ENCODE measurements at regions not wholly inside any gene's neighbourhood (a gene's known extent, or its start where the extent isn't known, plus 50 kb on each side); places are given as distances from the start of the nearest gene placed in this dataset.

DNA sequence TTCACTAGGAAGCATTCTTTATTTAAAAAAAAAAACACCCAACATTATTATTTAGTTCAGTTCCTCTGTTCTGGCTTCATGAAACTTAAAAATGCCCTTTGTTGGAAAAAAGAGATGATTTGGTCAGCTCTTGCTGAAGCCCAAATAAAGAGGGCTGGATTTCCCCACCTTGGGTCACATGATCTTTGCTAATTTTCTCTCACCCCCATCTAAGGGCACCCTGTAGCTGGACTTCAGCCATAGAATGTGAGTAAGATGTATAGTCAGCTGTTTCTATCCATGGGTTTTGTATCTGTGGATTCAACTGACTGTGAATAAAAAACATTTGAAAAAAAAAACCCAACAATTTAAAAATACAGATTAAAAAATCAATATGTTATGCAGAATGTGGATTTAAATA, 213.9 kb upstream of the SULF2 start:
- H3K27ac ChIP-seq (ENCODE audit: low read depth, low read length): no peak overlapping the region
- peaks cover under 1% of the 10 kb centered on the region for H3K9me3 ChIP-seq (ENCODE audit: insufficient read depth, low read depth, low read length)
- H3K9ac ChIP-seq (ENCODE audit: low read depth, low read length): no peak overlapping the region
- no peaks in the 10 kb centered on the region for H3K27me3 ChIP-seq (ENCODE audit: insufficient read depth, low read length)
- peaks cover 17% of the 10 kb centered on the region for H3K4me1 ChIP-seq (ENCODE audit: insufficient read depth, low read length)
- H3K36me3 ChIP-seq (ENCODE audit: insufficient read depth, low read length): no peaks in the 10 kb centered on the region
- H3K4me3 ChIP-seq (ENCODE audit: low read length): no peak overlapping the region

DNA sequence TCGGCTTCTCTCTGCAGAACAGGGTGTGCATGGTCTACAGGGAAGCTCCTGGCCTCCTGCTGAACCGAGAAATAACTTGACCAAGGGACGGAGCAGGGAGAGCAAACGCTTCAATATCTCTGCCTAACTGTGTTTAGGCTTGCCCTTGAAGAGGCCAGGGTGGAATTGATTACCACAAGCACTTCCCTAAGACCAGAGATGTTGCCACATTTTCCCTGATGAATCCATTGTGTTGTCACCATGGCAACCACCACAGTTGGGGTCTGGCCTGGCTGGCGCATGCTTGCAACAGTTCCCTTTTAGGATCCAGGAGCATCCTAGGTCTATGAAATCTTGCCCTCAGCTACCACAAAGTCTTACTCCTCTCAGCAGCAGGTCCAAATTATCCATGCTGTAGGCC, 213.5 kb upstream of the SULF2 start:
- Histone ChIP-seq H3K36me3 (ENCODE audit: insufficient read depth, low read length) (no peaks in the 10 kb centered on the region), H3K4me1 (ENCODE audit: insufficient read depth, low read length) (peaks cover 17% of the 10 kb centered on the region), H3K27me3 (ENCODE audit: insufficient read depth, low read length) (no peaks in the 10 kb centered on the region), H3K9me3 (ENCODE audit: insufficient read depth, low read depth, low read length) (peaks cover 5% of the 10 kb centered on the region), H3K27ac (ENCODE audit: low read depth, low read length) (no peak overlapping the region), H3K9ac (ENCODE audit: low read depth, low read length) (no peak overlapping the region), H3K4me3 (ENCODE audit: low read length) (no peak overlapping the region)
- WGBS: 91% methylated on average over 5 of the region's 5 CpGs

DNA sequence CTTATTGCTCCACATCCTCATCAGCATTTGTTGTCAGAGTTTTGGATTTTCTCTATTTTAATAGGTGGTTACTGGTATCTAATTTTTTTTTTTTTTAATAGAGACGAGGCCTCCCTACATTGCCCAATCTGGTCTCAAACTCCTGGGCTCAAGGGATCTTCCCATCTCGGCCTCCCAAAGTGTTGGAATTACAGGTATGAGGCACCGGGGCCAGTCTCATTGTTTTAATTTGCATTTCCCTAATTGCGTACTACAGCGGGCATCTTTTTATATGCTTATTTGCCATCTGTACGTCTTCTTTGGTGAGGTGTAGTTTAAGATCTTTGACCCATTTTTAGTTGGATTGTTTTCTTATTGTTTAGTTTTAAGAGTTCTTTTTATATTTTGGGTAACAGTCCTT, 210.4 kb upstream of the SULF2 start:
- Histone ChIP-seq H3K4me1 (ENCODE audit: insufficient read depth, low read length) (peaks cover 13% of the 10 kb centered on the region), H3K9ac (ENCODE audit: low read depth, low read length) (no peak overlapping the region), H3K27me3 (ENCODE audit: insufficient read depth, low read length) (no peaks in the 10 kb centered on the region), H3K27ac (ENCODE audit: low read depth, low read length) (no peak overlapping the region), H3K4me3 (ENCODE audit: low read length) (no peak overlapping the region), H3K9me3 (ENCODE audit: insufficient read depth, low read depth, low read length) (peaks cover 20% of the 10 kb centered on the region), H3K36me3 (ENCODE audit: insufficient read depth, low read length) (no peaks in the 10 kb centered on the region; the same call in 1 of the 2 replicates)
- WGBS: 44% methylated on average over 6 of the region's 6 CpGs

DNA sequence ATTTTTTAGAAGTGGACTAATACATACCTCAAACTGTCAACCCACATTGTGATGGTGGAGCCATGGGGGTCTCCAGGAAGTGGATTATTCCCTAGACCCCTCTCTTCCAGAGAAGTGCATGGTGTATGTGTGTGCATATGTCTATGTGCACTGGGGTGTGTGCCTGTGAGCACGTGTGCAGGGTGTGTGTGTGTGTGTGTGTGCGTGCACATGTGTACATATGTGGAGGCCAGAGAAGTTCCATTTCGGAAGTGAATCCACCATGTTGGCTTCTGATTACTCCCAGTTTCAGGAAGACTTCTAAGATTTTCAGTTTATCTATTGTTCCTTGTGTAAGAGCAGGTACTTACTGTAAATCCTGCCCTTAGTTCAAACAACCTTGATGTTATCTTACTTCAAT, 208.5 kb upstream of the SULF2 start:
- Histone ChIP-seq H3K27me3 (ENCODE audit: insufficient read depth, low read length) (no peaks in the 10 kb centered on the region), H3K9me3 (ENCODE audit: insufficient read depth, low read depth, low read length) (peaks cover 20% of the 10 kb centered on the region), H3K4me3 (ENCODE audit: low read length) (no peak overlapping the region), H3K9ac (ENCODE audit: low read depth, low read length) (no peak overlapping the region), H3K36me3 (ENCODE audit: insufficient read depth, low read length) (no peaks in the 10 kb centered on the region; the same call in 1 of the 2 replicates), H3K27ac (ENCODE audit: low read depth, low read length) (no peak overlapping the region), H3K4me1 (ENCODE audit: insufficient read depth, low read length) (peaks cover 13% of the 10 kb centered on the region)
- WGBS: 95% methylated on average over 3 of the region's 3 CpGs

DNA sequence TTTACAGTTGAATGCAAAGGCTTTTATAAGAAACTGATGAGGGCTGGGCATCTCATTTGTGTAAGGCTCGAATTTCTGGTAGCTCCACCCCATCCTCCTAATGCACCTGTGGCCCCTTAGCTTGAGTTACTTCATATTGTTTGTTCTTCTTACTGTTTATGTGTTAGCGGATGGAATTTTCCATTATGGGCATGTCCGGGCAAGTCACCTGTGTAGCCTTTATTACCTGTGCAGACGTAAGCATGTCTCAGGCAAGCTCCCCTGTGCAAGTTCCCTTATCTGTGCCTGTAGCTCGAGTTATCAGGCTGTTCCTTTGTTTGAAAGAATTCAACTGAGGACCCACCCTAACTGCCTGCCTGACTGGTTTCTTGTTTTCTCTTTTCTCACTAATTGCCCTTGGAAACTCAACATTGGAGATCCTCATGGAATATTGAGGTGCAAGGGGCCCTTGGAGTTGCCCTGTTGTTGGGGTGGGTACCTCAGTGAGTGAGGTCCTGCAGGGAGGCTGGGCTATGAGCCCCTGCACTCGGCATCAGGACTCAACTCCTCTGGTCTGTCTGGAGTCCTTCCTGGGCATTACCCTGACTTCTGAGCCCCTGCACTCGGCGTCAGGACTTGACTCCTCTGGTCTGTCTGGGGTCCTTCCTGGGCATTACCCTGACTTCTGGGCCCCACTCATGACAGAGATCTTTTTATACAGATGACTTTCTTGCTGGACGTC, 207.9 kb upstream of the SULF2 start:
- H3K36me3 ChIP-seq (ENCODE audit: insufficient read depth, low read length): no peaks in the 10 kb centered on the region; the same call in 1 of the 2 replicates
- H3K9ac ChIP-seq (ENCODE audit: low read depth, low read length): no peak overlapping the region
- H3K9me3 ChIP-seq (ENCODE audit: insufficient read depth, low read depth, low read length): peaks cover 20% of the 10 kb centered on the region
- H3K27ac ChIP-seq (ENCODE audit: low read depth, low read length): no peak overlapping the region
- no peak overlapping the region for H3K4me3 ChIP-seq (ENCODE audit: low read length)
- peaks cover 13% of the 10 kb centered on the region for H3K4me1 ChIP-seq (ENCODE audit: insufficient read depth, low read length)
- 93% methylated on average over 9 of the region's 9 CpGs for WGBS
- H3K27me3 ChIP-seq (ENCODE audit: insufficient read depth, low read length): no peaks in the 10 kb centered on the region

DNA sequence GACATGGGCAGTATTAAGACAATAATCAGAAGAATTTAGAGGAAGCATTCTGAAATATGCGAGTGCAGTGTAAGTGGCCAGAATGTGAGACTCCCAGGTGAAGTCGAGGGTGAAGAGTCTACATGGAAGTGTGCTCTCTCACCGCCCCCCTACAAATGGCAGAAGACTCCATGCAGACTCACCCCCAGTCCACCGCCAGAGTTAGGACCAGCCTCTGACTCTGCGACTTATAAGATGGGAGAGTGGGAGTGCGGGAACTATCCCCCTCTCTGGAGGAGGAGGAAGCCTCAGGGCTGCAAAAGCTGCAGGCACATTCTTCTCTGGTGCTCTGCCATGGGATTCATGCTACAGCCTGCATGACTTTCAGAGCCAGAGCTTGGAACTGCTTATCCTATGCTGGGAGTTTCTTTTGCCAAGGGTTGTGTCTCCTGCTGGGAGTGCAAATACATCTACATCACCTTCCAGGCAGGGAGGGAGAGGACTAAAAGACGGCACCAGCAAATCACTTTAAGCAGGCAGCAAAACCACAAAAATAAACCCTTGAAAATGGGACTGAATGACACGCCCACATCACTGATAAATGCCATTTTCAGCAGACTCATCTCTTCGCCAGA, 206.7 kb upstream of the SULF2 start:
- no peak overlapping the region for H3K4me3 ChIP-seq (ENCODE audit: low read length)
- H3K27me3 ChIP-seq (ENCODE audit: insufficient read depth, low read length): no peaks in the 10 kb centered on the region
- H3K36me3 ChIP-seq (ENCODE audit: insufficient read depth, low read length): no peaks in the 10 kb centered on the region; the same call in 1 of the 2 replicates
- H3K27ac ChIP-seq (ENCODE audit: low read depth, low read length): no peak overlapping the region
- H3K9me3 ChIP-seq (ENCODE audit: insufficient read depth, low read depth, low read length): peaks cover 20% of the 10 kb centered on the region
- WGBS: 62% methylated on average over 9 of the region's 9 CpGs
- H3K4me1 ChIP-seq (ENCODE audit: insufficient read depth, low read length): peaks cover 13% of the 10 kb centered on the region
- no peak overlapping the region for H3K9ac ChIP-seq (ENCODE audit: low read depth, low read length)

DNA sequence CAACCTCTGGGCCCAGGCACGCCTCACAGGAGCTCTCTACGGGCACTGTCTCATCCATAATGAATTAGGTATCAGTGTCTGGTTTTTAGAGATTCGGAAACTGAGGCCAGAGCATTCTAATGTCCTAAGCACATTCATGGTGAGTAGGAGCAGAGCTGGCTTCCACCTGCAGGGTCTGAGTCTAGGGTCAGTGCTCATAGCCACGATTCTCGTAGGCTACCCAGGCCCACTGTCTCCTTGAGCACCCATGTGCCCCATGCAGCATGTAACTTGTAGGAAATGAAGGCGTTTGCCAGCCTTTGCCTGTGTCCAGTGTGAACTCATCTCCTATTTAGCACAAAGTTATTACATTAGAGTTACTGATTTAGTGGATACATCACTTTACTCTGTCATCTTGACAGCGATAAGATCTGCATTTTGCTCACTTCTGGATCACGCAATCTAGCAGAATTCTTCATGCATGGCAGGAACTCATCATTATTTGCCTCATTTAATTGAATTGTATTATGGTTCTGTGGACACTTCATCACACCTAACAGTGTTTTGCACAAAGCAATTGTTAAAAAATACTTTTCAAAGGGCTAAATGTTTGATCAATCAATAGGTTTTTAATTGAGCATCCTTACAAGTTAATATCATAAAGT, 205.3 kb upstream of the SULF2 start:
- no peak overlapping the region for H3K27ac ChIP-seq (ENCODE audit: low read depth, low read length)
- H3K4me1 ChIP-seq (ENCODE audit: insufficient read depth, low read length): peaks cover 6% of the 10 kb centered on the region
- H3K27me3 ChIP-seq (ENCODE audit: insufficient read depth, low read length): no peaks in the 10 kb centered on the region
- H3K36me3 ChIP-seq (ENCODE audit: insufficient read depth, low read length): no peaks in the 10 kb centered on the region; the same call in 1 of the 2 replicates
- WGBS: 94% methylated on average over 8 of the region's 8 CpGs
- H3K4me3 ChIP-seq (ENCODE audit: low read length): no peak overlapping the region
- H3K9ac ChIP-seq (ENCODE audit: low read depth, low read length): no peak overlapping the region
- peaks cover 20% of the 10 kb centered on the region for H3K9me3 ChIP-seq (ENCODE audit: insufficient read depth, low read depth, low read length)

DNA sequence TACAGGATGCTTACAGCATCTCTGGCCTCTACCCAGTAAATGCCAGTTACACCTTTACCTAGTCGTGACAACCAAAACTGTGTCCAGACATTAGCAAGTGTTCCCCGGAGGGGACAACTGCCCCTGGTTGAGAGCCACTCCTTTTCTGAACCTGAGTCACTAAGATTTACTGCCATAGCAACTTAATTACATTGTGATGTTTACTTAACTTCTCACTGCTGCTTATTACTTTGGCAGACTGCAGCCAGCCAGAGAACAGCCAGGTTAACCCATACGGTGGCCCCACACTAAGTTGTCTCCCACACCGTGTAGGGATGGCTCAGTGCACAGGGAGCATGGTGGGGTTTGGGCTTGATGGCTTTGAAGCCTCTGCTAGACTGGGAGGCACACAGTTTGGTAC, 204.7 kb upstream of the SULF2 start:
- Histone ChIP-seq H3K9ac (ENCODE audit: low read depth, low read length) (no peak overlapping the region), H3K27ac (ENCODE audit: low read depth, low read length) (no peak overlapping the region), H3K27me3 (ENCODE audit: insufficient read depth, low read length) (no peaks in the 10 kb centered on the region), H3K4me3 (ENCODE audit: low read length) (no peak overlapping the region), H3K4me1 (ENCODE audit: insufficient read depth, low read length) (no peaks in the 10 kb centered on the region), H3K36me3 (ENCODE audit: insufficient read depth, low read length) (no peaks in the 10 kb centered on the region; the same call in 1 of the 2 replicates), H3K9me3 (ENCODE audit: insufficient read depth, low read depth, low read length) (peaks cover 20% of the 10 kb centered on the region)
- WGBS: 91% methylated on average over 4 of the region's 4 CpGs

DNA sequence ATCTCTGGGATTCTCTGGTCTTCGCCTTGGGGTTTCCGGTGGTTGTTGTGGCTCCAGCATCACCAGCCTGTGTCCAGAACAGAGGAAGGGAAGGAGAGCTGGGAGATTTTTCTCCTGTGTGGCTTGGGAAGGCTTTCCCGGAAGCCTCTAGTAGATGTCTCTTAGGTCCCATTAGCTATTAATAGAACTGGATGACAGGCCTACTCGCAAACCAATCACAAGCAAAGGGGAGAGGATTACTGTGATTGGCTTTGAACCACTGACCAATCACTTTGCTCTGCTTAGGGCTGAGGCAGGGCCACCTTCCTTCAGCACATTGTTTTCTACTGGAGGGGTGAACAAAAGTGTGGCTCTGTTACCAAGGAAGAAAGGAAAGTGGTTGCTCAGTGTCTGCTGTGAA, 203.4 kb upstream of the SULF2 start:
- H3K4me3 ChIP-seq (ENCODE audit: low read length): no peak overlapping the region
- H3K9me3 ChIP-seq (ENCODE audit: insufficient read depth, low read depth, low read length): peaks cover 14% of the 10 kb centered on the region
- H3K36me3 ChIP-seq (ENCODE audit: insufficient read depth, low read length): no peaks in the 10 kb centered on the region; the same call in 1 of the 2 replicates
- no peaks in the 10 kb centered on the region for H3K4me1 ChIP-seq (ENCODE audit: insufficient read depth, low read length)
- no peaks in the 10 kb centered on the region for H3K27me3 ChIP-seq (ENCODE audit: insufficient read depth, low read length)
- whole genome bisulfite sequencing: 72% methylated on average over 4 of the region's 4 CpGs
- H3K9ac ChIP-seq (ENCODE audit: low read depth, low read length): no peak overlapping the region
- H3K27ac ChIP-seq (ENCODE audit: low read depth, low read length): no peak overlapping the region

DNA sequence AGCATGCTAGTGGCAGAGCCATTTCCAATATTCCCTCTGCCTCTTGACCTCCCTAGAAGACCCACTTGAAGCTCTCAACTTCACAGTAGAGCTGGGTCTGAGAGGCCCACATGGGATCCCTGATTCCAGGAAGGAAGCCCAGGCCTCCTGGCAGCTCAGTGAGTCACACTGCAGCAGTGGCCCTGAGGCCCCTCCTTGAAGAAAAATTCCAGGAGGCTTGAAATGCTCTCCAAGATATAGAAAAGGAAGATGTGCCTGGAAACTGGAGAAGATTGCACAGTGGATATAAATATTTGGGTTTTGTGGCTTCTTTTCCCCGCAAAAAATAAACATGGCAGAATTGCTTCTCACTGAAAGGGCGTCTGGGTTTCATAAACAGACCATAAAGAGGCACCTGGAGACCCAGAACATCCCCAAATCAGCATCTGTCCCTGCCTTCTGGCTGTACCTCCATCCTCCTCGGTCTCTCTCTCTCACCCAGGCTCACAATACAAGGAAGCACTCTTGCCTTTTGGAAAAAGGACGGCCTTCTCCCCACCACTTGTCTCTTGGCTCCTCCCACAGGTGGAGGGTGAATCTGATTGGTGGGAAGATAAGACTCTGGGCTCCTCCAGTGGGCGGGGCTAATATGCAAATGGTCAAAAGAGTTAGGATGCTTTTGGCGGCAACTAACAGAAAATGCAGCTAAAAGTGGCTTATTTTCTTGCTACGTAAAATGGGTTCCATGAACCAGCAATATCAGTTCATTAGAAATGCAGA, 200.0 kb upstream of the SULF2 start:
- no peaks in the 10 kb centered on the region for H3K27me3 ChIP-seq (ENCODE audit: insufficient read depth, low read length)
- H3K27ac ChIP-seq (ENCODE audit: low read depth, low read length): no peak overlapping the region
- H3K9me3 ChIP-seq (ENCODE audit: insufficient read depth, low read depth, low read length): no peaks in the 10 kb centered on the region
- H3K4me1 ChIP-seq (ENCODE audit: insufficient read depth, low read length): no peaks in the 10 kb centered on the region
- no peak overlapping the region for H3K4me3 ChIP-seq (ENCODE audit: low read length)
- no peak overlapping the region for H3K9ac ChIP-seq (ENCODE audit: low read depth, low read length)
- H3K36me3 ChIP-seq (ENCODE audit: insufficient read depth, low read length): no peaks in the 10 kb centered on the region
- 83% methylated on average over 6 of the region's 7 CpGs for WGBS

DNA sequence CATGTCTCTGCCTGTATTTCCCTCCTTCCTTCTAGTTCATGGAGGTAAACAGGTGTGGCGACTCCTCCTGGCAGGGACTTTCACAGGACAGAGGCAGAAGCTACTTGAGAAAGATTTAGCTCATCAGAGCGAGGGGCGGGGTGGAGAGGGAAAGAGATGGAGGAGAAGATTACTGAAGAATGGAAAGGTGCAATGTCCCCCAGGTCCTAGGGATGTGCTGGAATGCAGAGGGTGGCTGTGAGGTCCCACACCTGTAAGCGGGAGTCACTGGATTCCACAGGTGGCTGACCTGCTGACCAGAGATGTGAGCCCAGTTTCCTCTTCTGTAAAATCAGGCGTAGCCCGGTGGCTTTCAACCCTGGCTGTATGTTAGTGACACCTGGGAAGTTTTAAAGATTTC, 199.2 kb upstream of the SULF2 start:
- Histone ChIP-seq H3K4me1 (ENCODE audit: insufficient read depth, low read length) (no peaks in the 10 kb centered on the region), H3K27ac (ENCODE audit: low read depth, low read length) (no peak overlapping the region)
- 92% methylated on average over 6 of the region's 6 CpGs for WGBS

More for the DNA sequence above, 199.2 kb upstream of the SULF2 start:
- Histone ChIP-seq H3K4me3 (ENCODE audit: low read length) (no peak overlapping the region), H3K9me3 (ENCODE audit: insufficient read depth, low read depth, low read length) (no peaks in the 10 kb centered on the region), H3K36me3 (ENCODE audit: insufficient read depth, low read length) (no peaks in the 10 kb centered on the region), H3K9ac (ENCODE audit: low read depth, low read length) (no peak overlapping the region), H3K27me3 (ENCODE audit: insufficient read depth, low read length) (no peaks in the 10 kb centered on the region)
